OCI-LY1 (cell line): ENCODE measurements at regions not wholly inside any gene's neighbourhood (a gene's known extent, or its start where the extent isn't known, plus 50 kb on each side); places are given as distances from the start of the nearest gene placed in this dataset.

ENCODE experiments used
- EZH2 ChIP-seq: fragments of 200-600 bp; sonication (generic), shearing (Covaris generic); IDR thresholded peaks from 2 replicates; pipeline ENCODE4 v1.8.0; 2017; ENCODE audit warnings: borderline replicate concordance, mixed run types, mild to moderate bottlenecking, antibody characterized with exemption, low read length, moderate library complexity, mixed read lengths
- TF ChIP-seq, protein P1 (sequence below): fragments of 200-600 bp; sonication (generic), shearing (Covaris generic); IDR thresholded peaks from 2 replicates; pipeline ENCODE4 v1.5.1; 2017; ENCODE audit warnings: mild to moderate bottlenecking, antibody characterized with exemption, low read length, moderate library complexity, mixed read lengths

DNA sequence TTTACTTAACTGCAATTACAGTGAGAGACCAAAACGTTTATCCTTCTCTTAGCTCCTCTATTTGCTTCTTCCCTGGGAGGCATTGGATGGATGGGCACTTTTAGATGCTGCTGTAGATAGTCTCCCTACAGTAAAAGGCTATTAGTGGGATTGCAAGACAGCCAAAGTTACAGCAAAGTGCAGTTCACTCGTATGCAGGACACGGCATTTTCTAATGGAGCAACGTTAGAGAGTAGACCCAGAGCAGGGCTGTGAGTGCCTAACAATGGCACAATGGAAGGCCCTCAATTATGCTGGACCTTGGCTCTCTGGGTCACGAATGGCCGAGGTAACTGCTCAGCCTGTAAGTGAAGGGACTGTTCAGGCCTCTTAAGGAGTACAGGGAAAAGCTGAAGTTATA lies 605.8 kb upstream of the NOX3 start:
- TF ChIP-seq, protein P1, sequence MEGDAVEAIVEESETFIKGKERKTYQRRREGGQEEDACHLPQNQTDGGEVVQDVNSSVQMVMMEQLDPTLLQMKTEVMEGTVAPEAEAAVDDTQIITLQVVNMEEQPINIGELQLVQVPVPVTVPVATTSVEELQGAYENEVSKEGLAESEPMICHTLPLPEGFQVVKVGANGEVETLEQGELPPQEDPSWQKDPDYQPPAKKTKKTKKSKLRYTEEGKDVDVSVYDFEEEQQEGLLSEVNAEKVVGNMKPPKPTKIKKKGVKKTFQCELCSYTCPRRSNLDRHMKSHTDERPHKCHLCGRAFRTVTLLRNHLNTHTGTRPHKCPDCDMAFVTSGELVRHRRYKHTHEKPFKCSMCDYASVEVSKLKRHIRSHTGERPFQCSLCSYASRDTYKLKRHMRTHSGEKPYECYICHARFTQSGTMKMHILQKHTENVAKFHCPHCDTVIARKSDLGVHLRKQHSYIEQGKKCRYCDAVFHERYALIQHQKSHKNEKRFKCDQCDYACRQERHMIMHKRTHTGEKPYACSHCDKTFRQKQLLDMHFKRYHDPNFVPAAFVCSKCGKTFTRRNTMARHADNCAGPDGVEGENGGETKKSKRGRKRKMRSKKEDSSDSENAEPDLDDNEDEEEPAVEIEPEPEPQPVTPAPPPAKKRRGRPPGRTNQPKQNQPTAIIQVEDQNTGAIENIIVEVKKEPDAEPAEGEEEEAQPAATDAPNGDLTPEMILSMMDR: no peak
- no peak for TF ChIP-seq EZH2
